ENCODE measurements at regions not wholly inside any gene's neighbourhood (a gene's known extent, or its start where the extent isn't known, plus 50 kb on each side); places are given as distances from the start of the nearest gene placed in this dataset.

DNA sequence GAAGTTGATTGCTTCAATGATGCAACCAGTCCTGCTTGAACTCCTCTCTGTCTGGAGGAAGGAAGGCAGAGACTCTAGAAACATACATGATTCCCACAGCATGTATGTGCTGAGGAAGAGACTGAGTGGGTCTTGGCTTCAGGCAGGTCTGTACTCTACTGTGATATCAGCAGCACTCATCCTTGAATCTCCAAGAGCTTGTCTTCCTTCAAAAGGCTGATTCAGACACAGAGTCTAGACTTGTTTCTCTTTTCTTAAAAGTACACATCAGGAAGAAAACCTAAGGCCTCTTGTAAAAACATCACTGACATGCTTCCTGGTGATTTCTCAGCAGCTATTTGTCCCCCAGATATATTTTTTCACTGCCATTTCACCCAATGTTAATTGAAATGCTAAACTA lies 155.7 kb upstream of the HEY2 start:
- TF ChIP-seq POLR2A (IDR thresholded peaks at IDR 0.05; ENCODE audit: low read length) = no peak
- TF ChIP-seq GATA1 (IDR thresholded peaks at IDR 0.05; ENCODE audit: low read depth, low read length) = no peak
